Caco-2 (cell line): ENCODE measurements at regions not wholly inside any gene's neighbourhood (a gene's known extent, or its start where the extent isn't known, plus 50 kb on each side); places are given as distances from the start of the nearest gene placed in this dataset.

ENCODE experiments used
- BruUV-seq: library from RNA; stranded (reverse); fragments of 400-500 nt; replicated peaks from 2 replicates; lab custom pipeline; 2021; lab: Mats Ljungman, UMichigan
- CTCF ChIA-PET: fragments of 300-600 bp; sonication (Branson Sonifier 250); formaldehyde crosslinking; loops from one replicate; lab custom pipeline; 2022; ENCODE audit warnings: antibody characterized with exemption; lab: Charles Lee
- POLR2A ChIA-PET: fragments of 300-600 bp; sonication (Branson Sonifier 250); formaldehyde crosslinking; loops from one replicate; lab custom pipeline; 2022; ENCODE audit warnings: antibody characterized with exemption; lab: Charles Lee
- DNase-seq, 2 experiments: peaks; one replicate each; pipeline versions ENCODE4 v3.0.0 to v3.0.0-alpha.2; 2020 to 2022
- H3K27me3 ChIP-seq: replicated peaks from 2 replicates; pipeline ENCODE4 v1.6.0; 2011; ENCODE audit warnings: low read length; ENCODE audit not compliant: control insufficient read depth, insufficient read depth
- H3K36me3 ChIP-seq: 2 replicates; pipeline ENCODE4 v1.5.1; 2011; ENCODE audit warnings: low read length; ENCODE audit not compliant: control insufficient read depth, insufficient read depth
- H3K4me1 ChIP-seq: fragments of 250-450 bp; sonication (Bioruptor Pico); 2 replicates; pipeline ENCODE4 v1.5.1; 2020; ENCODE audit warnings: mild to moderate bottlenecking
- H3K4me3 ChIP-seq: 2 replicates; pipeline ENCODE4 v1.5.1; 2011; ENCODE audit warnings: low read depth, mild to moderate bottlenecking, control low read depth, low read length
- H3K9me3 ChIP-seq: fragments of 250-450 bp; sonication (Bioruptor Pico); 2 replicates; pipeline ENCODE4 v1.5.1; 2020; ENCODE audit warnings: mild to moderate bottlenecking, moderate library complexity
- H3K27ac Mint-ChIP-seq: one replicate; pipeline ENCODE4 v1.8.0; 2022; ENCODE audit warnings: mixed read lengths; ENCODE audit not compliant: unreplicated experiment
- H3K27me3 Mint-ChIP-seq: one replicate; pipeline ENCODE4 v1.8.0; 2022; ENCODE audit warnings: mixed read lengths; ENCODE audit not compliant: insufficient read depth, unreplicated experiment
- H3K36me3 Mint-ChIP-seq: one replicate; pipeline ENCODE4 v1.8.0; 2022; ENCODE audit warnings: mild to moderate bottlenecking, mixed read lengths; ENCODE audit not compliant: insufficient read depth, unreplicated experiment
- H3K4me1 Mint-ChIP-seq: one replicate; pipeline ENCODE4 v1.8.0; 2022; ENCODE audit warnings: low read depth, mixed read lengths; ENCODE audit not compliant: unreplicated experiment
- H3K4me3 Mint-ChIP-seq: one replicate; pipeline ENCODE4 v1.8.0; 2022; ENCODE audit warnings: mild to moderate bottlenecking, moderate library complexity, mixed read lengths; ENCODE audit not compliant: unreplicated experiment
- H3K9me3 Mint-ChIP-seq: one replicate; pipeline ENCODE4 v1.8.0; 2022; ENCODE audit warnings: mixed read lengths; ENCODE audit not compliant: unreplicated experiment
- intact Hi-C: fragments of 100-400 bp; cut with micrococcal nuclease; formaldehyde crosslinking; loops from one replicate; pipeline ENCODE4 v1.10.0; 2022; ENCODE audit not compliant: unreplicated experiment
- TF ChIP-seq, protein P1 (sequence below), 2 experiments: fragments of 200-600 bp in 1 of 2; IDR thresholded peaks; 1 replicate in 1 of 2; 2 replicates in 1 of 2; pipeline versions ENCODE4 v1.5.1 to v1.8.0; 2011 to 2022; ENCODE audit warnings: antibody characterized with exemption in 1 of 2, control low read depth in 1 of 2, inconsistent platforms in 1 of 2, low read depth in 1 of 2, low read length in 1 of 2, mild to moderate bottlenecking in 1 of 2, moderate library complexity in 1 of 2; ENCODE audit not compliant: insufficient read depth in 1 of 2, severe bottlenecking in 1 of 2, unreplicated experiment in 1 of 2

DNA sequence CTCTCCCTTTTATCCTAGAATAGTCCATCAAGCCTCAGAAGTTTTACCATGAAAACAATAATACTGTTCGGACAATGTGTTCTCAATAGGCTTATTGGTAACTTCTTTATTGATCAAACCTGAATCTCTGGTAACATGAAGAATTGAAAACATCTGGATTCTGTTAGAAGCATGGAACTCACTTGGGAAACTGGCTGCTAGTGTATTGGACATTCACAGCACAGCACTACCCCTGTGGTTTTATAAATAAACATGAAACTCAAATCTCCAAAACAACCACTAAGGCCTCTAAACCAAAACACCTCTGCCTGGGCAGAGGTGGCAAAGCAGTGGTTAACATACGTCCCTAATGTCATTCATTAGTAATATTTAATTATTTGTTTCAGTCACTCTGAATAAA, 157.6 kb upstream of the KCNQ5 start:
- no peak overlapping the region for H3K4me3 ChIP-seq
- no TSS peak for BruUV-seq
- no peaks in the 10 kb centered on the region for H3K9me3 ChIP-seq
- no peaks in the 10 kb centered on the region for H3K9me3 Mint-ChIP-seq
- TF ChIP-seq, protein P1, sequence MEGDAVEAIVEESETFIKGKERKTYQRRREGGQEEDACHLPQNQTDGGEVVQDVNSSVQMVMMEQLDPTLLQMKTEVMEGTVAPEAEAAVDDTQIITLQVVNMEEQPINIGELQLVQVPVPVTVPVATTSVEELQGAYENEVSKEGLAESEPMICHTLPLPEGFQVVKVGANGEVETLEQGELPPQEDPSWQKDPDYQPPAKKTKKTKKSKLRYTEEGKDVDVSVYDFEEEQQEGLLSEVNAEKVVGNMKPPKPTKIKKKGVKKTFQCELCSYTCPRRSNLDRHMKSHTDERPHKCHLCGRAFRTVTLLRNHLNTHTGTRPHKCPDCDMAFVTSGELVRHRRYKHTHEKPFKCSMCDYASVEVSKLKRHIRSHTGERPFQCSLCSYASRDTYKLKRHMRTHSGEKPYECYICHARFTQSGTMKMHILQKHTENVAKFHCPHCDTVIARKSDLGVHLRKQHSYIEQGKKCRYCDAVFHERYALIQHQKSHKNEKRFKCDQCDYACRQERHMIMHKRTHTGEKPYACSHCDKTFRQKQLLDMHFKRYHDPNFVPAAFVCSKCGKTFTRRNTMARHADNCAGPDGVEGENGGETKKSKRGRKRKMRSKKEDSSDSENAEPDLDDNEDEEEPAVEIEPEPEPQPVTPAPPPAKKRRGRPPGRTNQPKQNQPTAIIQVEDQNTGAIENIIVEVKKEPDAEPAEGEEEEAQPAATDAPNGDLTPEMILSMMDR (IDR thresholded peaks at IDR 0.05; ENCODE audit: insufficient read depth in 1 of 2, low read depth in 1 of 2, low read length in 1 of 2, severe bottlenecking in 1 of 2, unreplicated experiment in 1 of 2) = no peak
- intact Hi-C loops = no loop called here
- no peak for DNase-seq
- ChIA-PET CTCF (no interaction called here), POLR2A (no interaction called here)
- H3K4me1 Mint-ChIP-seq = no peaks in the 10 kb centered on the region
- H3K27me3 Mint-ChIP-seq = peaks cover 3% of the 10 kb centered on the region
- H3K36me3 ChIP-seq = no peaks in the 10 kb centered on the region
- H3K27ac Mint-ChIP-seq = no peak overlapping the region
- H3K4me3 Mint-ChIP-seq = no peak overlapping the region
- no peaks in the 10 kb centered on the region for H3K36me3 Mint-ChIP-seq
- no peaks in the 10 kb centered on the region for H3K4me1 ChIP-seq
- no peaks in the 10 kb centered on the region for H3K27me3 ChIP-seq

DNA sequence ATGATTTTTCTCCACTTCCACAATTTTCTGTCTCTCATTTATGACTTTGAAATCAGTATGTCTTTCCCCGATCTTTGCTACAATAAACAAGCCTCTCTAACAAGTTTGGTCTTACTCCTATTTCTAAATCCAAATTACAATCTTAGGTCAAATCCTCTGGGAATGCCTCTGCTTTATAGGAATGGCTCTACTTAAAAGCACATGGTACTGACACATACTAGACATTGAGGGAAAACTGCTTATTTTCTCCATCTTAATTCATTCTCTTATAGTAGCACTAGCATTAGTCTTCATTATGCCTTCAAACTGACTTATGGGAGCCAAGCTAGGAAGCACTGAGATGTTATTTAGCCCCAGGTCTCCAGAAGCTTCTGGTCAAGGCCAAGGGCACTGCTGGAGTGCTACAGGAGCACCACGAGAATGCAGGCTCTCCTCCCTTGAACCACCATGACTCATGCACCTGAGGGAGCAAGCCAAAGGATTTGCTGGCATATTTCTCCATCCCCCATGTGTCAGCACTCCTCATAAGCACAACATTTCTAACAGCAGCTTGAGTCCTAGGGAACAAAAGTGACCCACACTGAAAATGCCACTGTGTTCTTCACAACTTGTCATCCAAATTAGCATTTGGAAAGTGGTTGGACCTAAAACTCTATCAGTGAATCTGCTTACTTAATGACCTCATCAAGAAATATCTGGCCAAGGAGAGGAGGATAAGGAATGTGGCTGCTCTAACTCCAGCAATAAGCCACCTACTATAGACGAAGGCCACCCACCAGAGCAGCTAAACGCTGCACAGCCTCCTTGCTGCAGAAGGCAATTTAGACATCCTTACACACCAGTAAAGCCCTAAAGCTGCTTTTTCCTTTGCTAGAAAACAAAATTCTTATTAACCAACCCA, 156.8 kb upstream of the KCNQ5 start:
- H3K27ac Mint-ChIP-seq = no peak overlapping the region
- no peak overlapping the region for H3K4me3 Mint-ChIP-seq
- DNase-seq = no peak

DNA sequence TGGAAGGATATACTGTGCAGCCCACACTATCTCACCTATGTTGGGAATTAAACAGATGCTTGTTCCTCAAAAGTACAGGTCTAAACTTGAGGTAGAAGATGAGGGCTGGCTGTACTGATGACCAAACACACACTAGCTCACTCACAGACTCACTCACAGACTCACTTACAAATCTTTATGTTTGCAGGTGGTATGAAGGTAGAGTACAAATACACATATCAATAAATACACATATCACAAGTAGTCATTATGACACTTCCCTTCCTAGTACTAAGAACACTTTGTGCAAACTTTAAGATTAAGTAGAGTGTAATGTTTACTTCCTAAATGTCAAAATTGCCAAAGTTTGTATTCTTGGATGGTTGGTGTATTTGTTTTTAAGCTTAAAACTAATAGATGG, 155.4 kb upstream of the KCNQ5 start:
- peaks cover 3% of the 10 kb centered on the region for H3K27me3 Mint-ChIP-seq
- no TSS peak for BruUV-seq
- H3K27ac Mint-ChIP-seq = no peak overlapping the region
- no peak overlapping the region for H3K4me3 ChIP-seq
- no peak for DNase-seq
- no peaks in the 10 kb centered on the region for H3K4me1 ChIP-seq
- TF ChIP-seq, protein P1 (IDR thresholded peaks at IDR 0.05; ENCODE audit: insufficient read depth in 1 of 2, low read depth in 1 of 2, low read length in 1 of 2, severe bottlenecking in 1 of 2, unreplicated experiment in 1 of 2) = no peak
- ChIA-PET CTCF (no interaction called here), POLR2A (no interaction called here)
- intact Hi-C loops = no loop called here
- H3K4me3 Mint-ChIP-seq = no peak overlapping the region
- H3K36me3 Mint-ChIP-seq = no peaks in the 10 kb centered on the region
- no peaks in the 10 kb centered on the region for H3K9me3 Mint-ChIP-seq
- no peaks in the 10 kb centered on the region for H3K9me3 ChIP-seq
- no peaks in the 10 kb centered on the region for H3K27me3 ChIP-seq
- H3K4me1 Mint-ChIP-seq = no peaks in the 10 kb centered on the region
- no peaks in the 10 kb centered on the region for H3K36me3 ChIP-seq

More for the DNA sequence above, 156.8 kb upstream of the KCNQ5 start:
- Mint-ChIP-seq H3K27me3 (peaks cover 3% of the 10 kb centered on the region), H3K9me3 (no peaks in the 10 kb centered on the region), H3K4me1 (no peaks in the 10 kb centered on the region), H3K36me3 (no peaks in the 10 kb centered on the region)
- no peaks in the 10 kb centered on the region for H3K27me3 ChIP-seq
- intact Hi-C loops = no loop called here
- H3K4me1 ChIP-seq = no peaks in the 10 kb centered on the region
- ChIA-PET CTCF (no interaction called here), POLR2A (no interaction called here)
- H3K36me3 ChIP-seq = no peaks in the 10 kb centered on the region
- no peak overlapping the region for H3K4me3 ChIP-seq
- no TSS peak for BruUV-seq
- TF ChIP-seq, protein P1 (IDR thresholded peaks at IDR 0.05; ENCODE audit: insufficient read depth in 1 of 2, low read depth in 1 of 2, low read length in 1 of 2, severe bottlenecking in 1 of 2, unreplicated experiment in 1 of 2) = no peak
- H3K9me3 ChIP-seq = no peaks in the 10 kb centered on the region
